ENCODE measurements at regions not wholly inside any gene's neighbourhood (a gene's known extent, or its start where the extent isn't known, plus 50 kb on each side); places are given as distances from the start of the nearest gene placed in this dataset.
"Not testable (repeated sequence)": the region's sequence is repeated elsewhere in the genome, so short reads cannot be mapped to it uniquely, and the experiment has no call there.

GRCh38 chr3:191985691-191986090 lies 524.7 kb downstream of the PYDC2 start:
- DNase-seq (ENCODE audit: insufficient read length, low spot score) (no peak), FAIRE-seq (no peak)
- TF ChIP-seq CTCF (IDR thresholded peaks at IDR 0.05; ENCODE audit: insufficient read depth, missing control alignments) = no peak

GRCh38 chr3:191987831-191988350 lies 526.9 kb downstream of the PYDC2 start:
- no peak for TF ChIP-seq CTCF (IDR thresholded peaks at IDR 0.05; ENCODE audit: insufficient read depth, missing control alignments)
- FAIRE-seq (no peak), DNase-seq (ENCODE audit: insufficient read length, low spot score) (no peak)

GRCh38 chr3:191993952-191994351 lies 533.0 kb downstream of the PYDC2 start:
- DNase-seq (ENCODE audit: insufficient read length, low spot score); FAIRE-seq: not testable (repeated sequence)

GRCh38 chr3:191997093-191997492 lies 536.1 kb downstream of the PYDC2 start:
- DNase-seq (ENCODE audit: insufficient read length, low spot score) (no peak), FAIRE-seq (no peak)
- TF ChIP-seq CTCF (IDR thresholded peaks at IDR 0.05; ENCODE audit: insufficient read depth, missing control alignments) = no peak

- no peak for TF ChIP-seq CTCF (IDR thresholded peaks at IDR 0.05; ENCODE audit: insufficient read depth, missing control alignments)
- FAIRE-seq (no peak), DNase-seq (ENCODE audit: insufficient read length, low spot score) (no peak)
These were observed 536.8 kb downstream of the PYDC2 start for GRCh38 chr3:191997579-191998268.

GRCh38 chr3:192001218-192001617 lies 540.3 kb downstream of the PYDC2 start:
- no peak for TF ChIP-seq CTCF (IDR thresholded peaks at IDR 0.05; ENCODE audit: insufficient read depth, missing control alignments)
- FAIRE-seq (no peak), DNase-seq (ENCODE audit: insufficient read length, low spot score) (no peak)

GRCh38 chr3:192005989-192006388 lies 545.0 kb downstream of the PYDC2 start:
- no peak for FAIRE-seq
- DNase-seq (ENCODE audit: insufficient read length, low spot score) = no peak
- no peak for TF ChIP-seq CTCF (IDR thresholded peaks at IDR 0.05; ENCODE audit: insufficient read depth, missing control alignments)

All from D721Med (cell line).